NCI-H2081 treated with DMSO at 0.1 percent for 48 hours (cell line): ENCODE measurements at regions not wholly inside any gene's neighbourhood (a gene's known extent, or its start where the extent isn't known, plus 50 kb on each side); places are given as distances from the start of the nearest gene placed in this dataset.

Source experiments
- DNase-seq: peaks from one replicate; lab custom pipeline; 2025; lab: John Stamatoyannopoulos, UW

DNA sequence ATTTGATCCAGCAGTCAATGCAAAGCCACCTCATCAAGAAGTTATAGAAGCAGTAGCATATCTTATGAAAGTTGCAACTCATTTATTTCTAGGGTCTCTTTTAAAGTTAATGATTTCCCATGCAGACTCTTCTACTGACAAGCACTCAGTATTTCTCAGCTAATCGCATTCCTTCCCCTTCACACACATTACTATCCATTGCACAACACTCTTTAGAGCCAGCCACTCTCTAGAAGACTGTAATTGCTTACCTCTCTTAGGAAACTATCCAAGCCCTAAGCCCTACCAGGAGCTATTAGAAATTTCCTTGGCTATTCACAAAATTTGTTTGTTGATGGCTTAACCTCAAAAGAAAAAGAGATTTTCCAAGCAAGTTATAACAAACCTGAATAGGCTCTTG is 106.0 kb downstream of the ADAMTS1 start:
- DNase-seq: no peak

- DNase-seq: no peak
Observed at GRCh38 chr21:26736449-26736848, 108.8 kb downstream of the ADAMTS1 start.

DNA sequence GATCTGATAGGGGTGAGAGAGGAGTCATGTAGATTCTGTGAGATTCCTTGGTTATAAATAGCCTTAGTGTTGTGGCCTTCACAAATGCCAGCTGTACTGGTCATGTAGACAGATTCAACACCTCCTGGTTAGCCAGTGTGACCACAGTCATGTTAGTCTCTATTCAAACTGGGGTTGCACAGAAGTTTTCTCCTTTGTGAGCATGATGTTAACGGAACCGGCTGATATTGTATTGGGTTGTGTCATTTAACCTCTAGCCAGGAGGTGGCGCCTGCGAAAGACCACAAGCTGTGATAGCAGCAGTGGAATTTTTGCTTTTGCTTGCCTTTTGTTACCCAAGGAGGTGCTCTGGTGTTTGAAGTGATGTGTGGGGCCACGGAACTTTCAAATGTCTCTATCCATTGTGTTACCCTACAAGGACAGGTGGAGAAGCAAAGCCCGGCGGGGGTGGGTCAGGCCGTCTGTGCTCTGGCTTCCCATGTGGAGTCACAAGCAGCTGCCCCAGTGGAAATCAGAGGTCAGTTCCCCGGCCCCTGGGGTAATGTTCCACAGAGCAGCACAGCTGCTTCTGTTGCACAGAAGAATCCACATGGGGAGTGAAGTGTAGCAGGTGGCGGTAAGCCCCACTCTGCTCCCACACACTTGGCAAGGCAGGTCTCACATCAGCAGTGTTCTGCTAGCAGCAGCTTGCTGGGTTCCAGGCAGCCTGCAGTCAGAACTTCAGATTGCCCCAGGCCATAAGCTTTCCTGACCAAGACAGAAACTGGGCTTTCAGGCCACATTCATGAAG is 112.6 kb downstream of the ADAMTS1 start:
- DNase-seq: no peak

GRCh38 chr21:26719750-26720149 is 125.5 kb downstream of the ADAMTS1 start:
- DNase-seq: no peak

- DNase-seq: no peak
Observed at GRCh38 chr21:26717146-26717739, 128.0 kb downstream of the ADAMTS1 start.

DNA sequence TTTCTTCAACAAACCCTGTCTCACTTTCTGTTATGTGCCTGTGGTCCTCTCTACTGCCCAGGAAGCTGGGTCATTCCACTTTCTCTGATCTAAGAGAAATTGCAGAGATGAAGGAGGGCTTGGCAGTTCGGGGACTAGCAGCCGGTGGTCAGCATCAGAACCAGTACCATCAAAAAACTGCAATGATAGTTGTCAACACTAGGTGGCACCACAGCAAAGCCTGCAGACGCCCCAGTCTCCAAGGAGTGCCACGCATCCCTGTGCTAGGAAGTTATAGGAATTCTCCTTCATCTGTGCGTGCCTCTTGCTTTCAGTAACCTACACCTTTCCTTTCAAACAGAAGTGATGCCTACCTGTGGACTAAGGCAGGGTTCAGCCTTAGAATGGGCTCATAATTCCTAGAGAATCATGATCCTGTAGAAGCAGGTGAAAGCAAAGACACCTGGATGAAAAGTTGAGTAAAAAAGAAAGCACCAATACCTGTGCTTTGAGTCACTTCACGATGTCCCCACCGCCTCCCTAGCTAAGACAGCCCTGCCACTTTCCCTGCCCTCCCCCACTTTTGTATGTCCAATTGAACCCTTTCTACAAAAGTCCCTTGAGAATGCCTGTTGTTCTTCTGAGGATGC is 129.2 kb downstream of the ADAMTS1 start:
- DNase-seq: no peak

DNA sequence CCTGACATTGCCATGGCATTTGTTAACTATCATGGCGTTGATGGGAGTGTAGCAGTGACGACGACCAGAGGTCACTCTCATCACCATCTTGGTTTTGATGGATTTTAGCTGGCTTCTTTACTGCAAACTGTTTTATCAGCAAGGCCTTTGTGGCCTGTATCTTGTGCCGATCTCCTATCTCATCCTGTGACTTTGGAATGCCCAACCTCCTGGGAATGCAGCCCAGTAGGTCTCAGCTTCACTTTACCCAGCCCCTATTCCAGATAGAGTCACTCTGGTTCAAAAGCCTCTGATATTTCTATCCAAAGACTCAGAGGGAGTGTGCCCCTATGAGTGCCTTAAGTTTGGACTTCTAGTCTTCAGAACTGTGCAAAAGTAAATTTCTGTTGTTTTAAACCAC is 130.1 kb downstream of the ADAMTS1 start:
- no peak for DNase-seq

DNA sequence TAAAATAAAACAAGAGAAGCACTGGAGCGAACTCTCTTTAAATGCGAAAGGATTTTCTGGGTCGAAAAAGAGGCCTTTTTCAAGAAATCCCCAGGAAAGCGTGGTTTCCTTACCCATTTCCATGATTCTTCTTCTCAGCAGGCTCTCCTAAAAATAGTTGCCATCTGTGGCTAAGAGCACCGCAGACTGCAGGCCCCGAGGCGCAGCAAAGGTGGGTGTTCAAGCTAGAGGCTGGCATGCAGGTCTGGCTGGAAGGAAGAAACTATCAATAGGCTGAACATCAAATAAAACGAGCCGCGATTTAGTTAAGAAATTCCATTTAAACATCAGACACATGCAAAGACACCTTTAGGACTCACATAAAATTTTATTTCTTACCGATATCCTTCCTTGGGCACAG is 135.1 kb downstream of the ADAMTS1 start:
- no peak for DNase-seq

GRCh38 chr21:26709090-26709489 is 136.0 kb upstream of the CYYR1 start:
- no peak for DNase-seq

DNA sequence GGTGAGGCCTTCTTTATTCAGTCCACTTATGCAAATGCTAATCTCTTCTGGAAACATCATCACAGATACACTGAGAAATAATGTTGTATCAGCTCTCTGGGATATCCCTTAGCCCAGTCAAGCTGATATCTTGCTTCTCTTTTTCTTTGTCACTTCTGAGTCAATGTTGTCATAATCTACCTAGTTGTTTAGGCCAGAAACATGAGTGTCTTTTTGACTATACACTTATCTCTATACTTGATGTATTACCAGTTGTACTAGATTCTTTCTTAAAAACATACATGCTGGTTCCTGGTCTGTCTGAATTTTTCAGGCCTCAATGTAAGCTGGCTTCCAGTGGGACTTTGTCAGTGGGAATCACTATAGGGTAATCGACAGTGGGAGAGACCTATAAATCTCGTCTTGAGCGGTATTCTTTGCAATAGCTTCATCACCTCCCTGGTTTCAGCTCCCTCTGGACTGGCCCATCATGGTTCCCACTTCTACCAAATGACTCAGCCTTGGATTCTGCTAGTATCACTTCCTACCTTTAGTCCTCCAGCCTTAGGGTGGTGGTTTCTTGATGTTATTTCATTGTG is 135.2 kb upstream of the CYYR1 start:
- no peak for DNase-seq

GRCh38 chr21:26707246-26707645 is 134.2 kb upstream of the CYYR1 start:
- no peak for DNase-seq

GRCh38 chr21:26698416-26698815 is 125.3 kb upstream of the CYYR1 start:
- DNase-seq: no peak

DNA sequence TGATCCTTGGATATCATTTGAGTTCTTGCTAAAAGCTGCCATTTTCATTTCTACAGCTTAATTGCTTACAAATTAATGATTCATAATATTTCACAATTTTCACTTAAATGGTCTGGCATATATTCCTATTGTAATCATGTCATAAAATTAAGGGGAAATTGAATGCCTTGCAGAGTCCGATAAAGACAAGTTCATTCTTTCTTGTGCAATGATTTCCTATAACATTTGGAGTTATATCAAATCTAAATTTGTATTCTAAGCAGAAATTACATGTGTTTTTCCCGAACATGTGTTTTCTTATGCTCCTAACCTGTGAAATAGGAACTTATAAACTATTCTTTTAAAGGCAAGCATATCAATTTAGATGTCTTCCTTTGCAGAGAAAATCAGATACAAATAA is 118.3 kb upstream of the CYYR1 start:
- DNase-seq: no peak

DNA sequence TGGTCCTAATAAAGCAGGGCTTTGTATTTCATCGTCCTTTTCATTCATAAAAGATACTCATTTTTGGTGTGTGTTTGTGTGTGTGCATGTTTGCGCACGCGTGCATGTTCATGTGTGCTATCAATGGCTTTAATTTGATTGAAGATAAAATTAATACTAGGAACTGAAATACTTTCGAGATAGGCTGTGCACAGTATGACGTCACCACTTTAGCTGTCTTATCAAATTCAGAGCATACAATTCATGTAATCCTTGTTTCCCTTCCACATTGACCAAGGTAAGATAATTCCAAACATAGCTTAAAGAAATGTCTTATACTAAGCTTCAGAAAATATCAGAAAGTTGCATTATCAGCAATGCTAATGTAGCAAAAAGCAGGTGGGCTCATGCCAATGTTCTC is 113.6 kb upstream of the CYYR1 start:
- DNase-seq: no peak

DNA sequence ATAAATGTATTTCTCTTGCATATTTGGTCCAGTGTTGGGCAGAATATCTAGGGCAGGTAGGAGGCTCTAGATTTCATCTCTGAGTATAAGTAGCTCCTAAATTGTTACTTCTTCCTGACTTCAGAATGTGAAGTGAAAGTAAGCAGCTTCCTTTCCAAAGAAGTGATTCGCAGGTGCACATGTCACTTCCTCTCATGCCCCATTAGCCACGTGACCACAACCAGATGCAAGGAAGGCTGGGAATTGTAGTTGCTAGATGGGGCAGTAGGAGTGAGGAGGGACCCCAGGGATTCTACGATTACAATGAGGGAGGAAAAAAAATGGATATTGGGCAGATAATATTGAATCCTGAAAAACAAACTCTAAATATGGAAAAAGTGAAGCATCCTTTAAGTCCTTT is 113.2 kb upstream of the CYYR1 start:
- no peak for DNase-seq

DNA sequence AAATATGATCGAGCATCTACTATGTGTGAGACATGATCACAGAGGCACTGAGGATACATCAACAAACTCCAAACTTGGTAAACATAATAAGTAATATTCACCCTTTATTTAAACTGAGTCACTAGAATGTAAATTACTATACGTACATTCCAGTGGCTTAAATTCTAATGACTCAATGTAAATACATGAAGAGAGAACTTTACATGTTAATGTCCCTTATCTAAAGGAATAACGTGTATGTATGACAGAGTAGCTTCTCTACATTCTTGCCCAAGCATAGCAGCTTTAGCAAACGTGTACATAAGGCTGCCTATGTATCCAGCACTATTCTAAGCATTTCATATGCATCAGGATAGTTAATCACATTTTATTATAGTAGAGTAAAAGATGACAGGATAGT is 111.8 kb upstream of the CYYR1 start:
- no peak for DNase-seq

DNA sequence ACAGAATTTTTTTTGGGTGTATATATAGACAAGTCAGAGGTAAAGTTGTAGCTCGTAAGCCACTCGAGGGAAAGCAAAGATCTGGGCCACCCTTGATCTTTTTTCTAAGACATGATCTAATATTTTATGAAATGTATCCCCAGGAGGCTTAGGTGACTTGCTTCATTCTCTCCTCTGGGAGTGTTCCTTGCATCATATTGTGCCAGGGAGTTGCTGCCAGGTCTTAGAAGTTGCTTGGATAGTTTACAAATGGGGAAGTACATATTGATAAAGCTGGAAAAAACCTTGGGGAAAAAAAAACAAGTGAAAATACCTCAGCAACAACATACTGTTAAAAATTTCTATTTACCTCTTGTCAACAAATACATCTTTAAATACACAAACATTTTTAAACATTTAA is 110.9 kb upstream of the CYYR1 start:
- no peak for DNase-seq

GRCh38 chr21:26679284-26679683 is 106.2 kb upstream of the CYYR1 start:
- no peak for DNase-seq

DNA sequence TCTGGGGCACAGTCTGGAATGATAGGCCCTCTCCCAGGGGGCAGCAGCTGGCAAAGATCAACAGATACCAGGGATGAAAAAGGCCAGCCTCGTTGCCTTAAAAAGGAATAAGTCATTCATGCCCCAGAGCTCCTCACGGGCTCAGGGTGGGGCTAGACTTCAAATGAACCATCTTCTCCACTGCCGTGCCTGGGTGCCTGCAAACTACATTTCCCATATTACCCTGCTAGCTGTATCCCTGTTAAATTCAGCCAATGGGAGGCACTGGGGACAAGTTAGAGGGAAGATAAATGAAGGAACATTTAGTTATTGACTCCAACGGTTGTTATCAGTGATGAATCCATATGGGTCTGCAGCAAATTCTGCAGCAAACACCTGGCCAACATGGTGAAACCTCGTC is 101.2 kb upstream of the CYYR1 start:
- DNase-seq: no peak

DNA sequence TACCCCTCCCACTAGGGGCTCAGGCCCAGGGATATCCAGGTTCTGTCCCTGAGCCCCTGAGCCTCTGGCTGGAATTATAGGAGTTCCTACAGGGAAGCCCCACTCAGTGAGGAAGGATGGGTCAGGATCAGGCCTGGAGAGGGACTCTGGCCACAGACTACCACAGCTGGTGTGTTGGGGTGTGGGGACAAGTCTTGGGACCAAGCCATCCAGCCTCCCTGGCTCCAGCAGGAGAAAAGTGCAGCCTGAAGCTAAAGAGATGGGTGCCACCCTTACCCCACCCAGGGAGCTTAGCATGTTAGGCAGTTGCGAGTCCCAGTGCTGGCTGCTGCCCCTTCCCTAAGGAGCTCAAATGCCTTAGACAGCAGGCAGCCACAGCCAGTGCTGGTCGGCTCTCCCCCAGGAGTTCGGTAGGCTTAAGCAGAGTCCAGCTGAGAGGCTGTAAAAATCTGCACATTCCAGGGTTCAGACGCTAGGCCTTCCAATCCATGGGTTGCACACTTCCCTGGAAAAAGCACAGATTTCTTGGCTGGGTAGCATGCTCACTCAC is 96.2 kb upstream of the CYYR1 start:
- no peak for DNase-seq

GRCh38 chr21:26659757-26660156 is 86.7 kb upstream of the CYYR1 start:
- no peak for DNase-seq

GRCh38 chr21:26659182-26659581 is 86.1 kb upstream of the CYYR1 start:
- DNase-seq: no peak

GRCh38 chr21:26655460-26655859 is 82.4 kb upstream of the CYYR1 start:
- no peak for DNase-seq
